ENCODE measurements at regions not wholly inside any gene's neighbourhood (a gene's known extent, or its start where the extent isn't known, plus 50 kb on each side); places are given as distances from the start of the nearest gene placed in this dataset.

- TF ChIP-seq ELK1 (IDR thresholded peaks at IDR 0.05; ENCODE audit: borderline replicate concordance, low read depth, low read length) (no peak), RAD21 (IDR thresholded peaks at IDR 0.05; ENCODE audit: low read length) (no peak), RCOR1 (IDR thresholded peaks at IDR 0.05; ENCODE audit: insufficient replicate concordance, low read length) (no peak), MAFK (IDR thresholded peaks at IDR 0.05; ENCODE audit: low read depth, low read length) (no peak), CTCF (conservative IDR thresholded peaks at IDR 0.05; ENCODE audit: low read depth, low read length) (no peak), POLR2A (IDR thresholded peaks at IDR 0.05; ENCODE audit: low read depth, low read length) (no peak), RFX5 (IDR thresholded peaks at IDR 0.05; ENCODE audit: low read depth, low read length) (no peak), BHLHE40 (IDR thresholded peaks at IDR 0.05; ENCODE audit: low read depth, low read length) (no peak)
Measured at GRCh38 chr10:9262770-9263169, 1208.3 kb downstream of the GATA3 start.

Measured in IMR-90 (cell line).